T-helper 1 cell treated with Interleukin-12 subunit alpha and Interleukin-12 subunit beta and Interleukin-4 antibody, amounts not matched to agents 30 ng/mL and 1 ng/mL, for 36 hours (primary cell): ENCODE measurements at regions not wholly inside any gene's neighbourhood (a gene's known extent, or its start where the extent isn't known, plus 50 kb on each side); places are given as distances from the start of the nearest gene placed in this dataset.

Source experiments
- intact Hi-C: fragments of 100-400 bp; cut with micrococcal nuclease; formaldehyde crosslinking; loops from one replicate; pipeline ENCODE4 v1.15.1; 2024

DNA sequence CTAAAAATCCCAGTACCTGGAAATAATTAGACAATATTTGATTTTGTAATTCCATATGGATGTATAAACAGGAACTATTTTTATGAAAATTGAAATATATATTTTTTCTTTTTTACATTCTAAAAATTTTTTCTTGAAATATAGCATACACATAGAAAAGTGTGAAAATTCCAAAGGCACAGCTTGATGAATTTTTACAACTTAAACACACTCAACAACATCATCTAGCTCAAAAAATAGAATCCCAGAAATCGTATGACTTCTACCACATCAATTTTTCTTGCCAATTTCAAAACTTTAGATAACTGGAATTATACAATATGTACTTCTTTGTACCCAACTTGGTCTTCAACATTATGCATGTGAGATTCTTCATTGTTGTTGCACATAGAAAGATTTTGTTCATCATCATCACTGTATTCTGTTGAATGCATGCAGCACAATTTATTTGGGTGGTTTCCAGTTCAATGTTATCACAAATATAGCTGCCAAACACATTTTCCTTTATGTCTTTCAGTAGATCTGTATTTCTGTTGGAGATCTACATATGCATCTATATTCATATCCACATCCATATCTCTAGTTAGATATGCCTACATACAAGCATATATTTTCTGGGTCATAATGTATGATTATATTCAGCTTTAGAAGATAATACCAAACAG, 340.7 kb upstream of the SLIT2 start:
- intact Hi-C loops: loop anchor here (10.0 kb wide), 1 partner anchor 1284 kb away; no protein-coding TSS in a partner anchor

DNA sequence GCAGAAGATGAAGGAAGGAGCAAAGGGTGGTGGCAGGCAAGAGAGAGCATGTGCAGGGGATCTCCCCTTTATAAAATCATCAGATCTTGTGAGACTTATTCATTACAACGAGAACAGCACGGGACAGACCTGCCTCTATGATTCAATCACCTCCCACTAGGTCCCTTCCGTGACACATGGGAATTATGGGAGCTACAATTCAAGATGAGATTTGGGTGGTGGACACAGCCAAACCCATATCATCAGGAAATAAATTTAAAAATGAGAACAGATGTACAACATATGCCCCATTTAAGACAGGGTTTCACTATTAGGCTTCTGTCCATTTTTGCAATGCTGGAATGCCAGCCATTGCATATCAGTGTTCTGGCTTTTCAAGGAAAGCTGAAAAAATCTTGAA, 346.7 kb upstream of the SLIT2 start:
- intact Hi-C loops: no loop called here

DNA sequence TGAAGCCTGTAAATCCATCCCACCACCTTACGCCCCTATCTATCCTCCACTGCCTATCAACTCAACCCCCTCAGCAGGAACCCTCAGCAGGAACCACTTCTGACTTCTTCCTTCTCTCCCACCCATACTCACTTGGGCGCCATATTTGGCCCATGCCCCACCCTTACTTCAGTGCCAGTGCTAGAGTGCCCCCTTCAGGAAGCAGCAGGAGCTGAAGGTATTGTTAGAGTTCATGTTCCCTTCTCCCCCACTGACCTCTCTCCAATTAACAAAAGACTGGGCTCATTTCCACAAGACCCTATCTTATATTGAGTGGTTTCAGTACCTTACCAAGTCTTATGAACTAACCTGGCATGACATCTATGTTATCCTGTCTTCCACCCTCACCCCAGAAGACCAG, 363.1 kb upstream of the SLIT2 start:
- intact Hi-C loops: no loop called here

DNA sequence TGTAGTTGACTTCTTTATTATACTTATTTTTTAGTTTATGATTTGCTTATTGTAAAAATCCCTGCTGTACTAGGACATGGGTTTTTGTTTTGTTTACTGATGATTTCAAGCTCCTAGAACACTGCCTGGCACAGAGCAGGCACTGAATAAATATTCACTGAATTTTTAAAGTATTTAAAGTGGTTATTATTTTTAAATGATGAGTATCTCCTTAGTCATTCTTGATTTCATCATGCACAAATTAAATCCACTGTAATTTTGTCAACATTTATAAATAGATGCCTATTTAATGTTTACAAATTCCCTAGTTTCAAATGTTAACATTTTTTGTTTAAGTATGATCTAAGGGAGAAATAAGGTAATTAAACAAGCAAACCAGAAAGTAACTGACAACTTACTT, 367.9 kb upstream of the SLIT2 start:
- intact Hi-C loops: no loop called here

DNA sequence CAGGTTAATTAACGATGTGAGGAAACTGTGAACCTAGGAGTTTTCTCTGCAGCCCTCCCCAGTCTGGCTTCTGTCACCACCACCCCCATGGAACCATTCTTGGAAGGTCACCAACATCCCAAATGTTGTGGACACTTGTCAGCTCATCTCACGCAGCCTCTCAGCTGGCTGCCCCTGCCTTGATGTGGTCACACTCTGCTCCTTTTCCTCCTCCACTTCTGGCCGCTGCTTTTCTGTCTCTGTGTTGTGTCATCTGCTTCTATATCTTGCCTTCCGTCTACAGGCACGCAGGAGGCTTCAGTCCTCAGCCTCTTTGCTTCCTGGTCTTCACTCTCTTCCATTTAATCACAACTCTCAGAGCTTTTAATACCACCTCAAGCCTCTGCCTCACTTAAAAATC, 371.5 kb upstream of the SLIT2 start:
- intact Hi-C loops: no loop called here

DNA sequence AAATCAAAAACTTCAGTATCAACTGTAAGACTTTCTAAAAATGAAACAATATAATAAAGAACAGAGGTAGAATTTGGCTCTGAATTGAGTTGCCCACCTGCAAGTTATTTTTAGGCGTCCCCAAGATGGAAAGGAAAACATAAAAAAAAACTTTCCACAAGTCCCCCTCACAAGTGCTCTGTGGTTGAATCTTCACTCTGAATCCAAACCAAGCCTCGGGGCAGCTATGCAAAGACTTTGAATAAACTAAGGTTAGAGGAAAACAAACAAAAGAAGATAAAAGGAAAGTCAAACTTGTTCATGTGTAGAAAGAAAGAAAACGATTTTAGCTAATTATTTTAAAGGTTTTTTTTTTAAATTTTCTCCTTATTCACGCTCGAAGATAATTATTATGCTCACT, 372.4 kb upstream of the SLIT2 start:
- intact Hi-C loops: no loop called here

DNA sequence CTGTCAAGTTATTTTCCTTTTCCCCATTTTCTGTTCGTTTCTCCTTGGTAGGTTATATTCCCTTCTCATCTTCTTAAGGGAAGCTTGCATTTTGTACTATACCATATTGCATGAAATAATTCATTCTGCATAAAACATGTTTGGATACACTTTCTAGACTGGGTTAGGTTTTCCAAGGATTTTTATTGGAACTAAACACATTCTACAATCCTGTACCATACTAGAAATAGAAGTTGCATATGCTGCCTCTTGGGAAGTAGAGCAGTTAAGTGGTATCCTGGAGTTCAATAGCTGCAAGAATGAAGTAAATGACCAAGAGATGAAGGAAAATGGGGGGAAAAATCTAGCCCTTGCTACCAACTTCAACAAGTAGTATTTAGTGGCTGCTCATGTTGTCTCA, 393.7 kb upstream of the SLIT2 start:
- intact Hi-C loops: no loop called here

DNA sequence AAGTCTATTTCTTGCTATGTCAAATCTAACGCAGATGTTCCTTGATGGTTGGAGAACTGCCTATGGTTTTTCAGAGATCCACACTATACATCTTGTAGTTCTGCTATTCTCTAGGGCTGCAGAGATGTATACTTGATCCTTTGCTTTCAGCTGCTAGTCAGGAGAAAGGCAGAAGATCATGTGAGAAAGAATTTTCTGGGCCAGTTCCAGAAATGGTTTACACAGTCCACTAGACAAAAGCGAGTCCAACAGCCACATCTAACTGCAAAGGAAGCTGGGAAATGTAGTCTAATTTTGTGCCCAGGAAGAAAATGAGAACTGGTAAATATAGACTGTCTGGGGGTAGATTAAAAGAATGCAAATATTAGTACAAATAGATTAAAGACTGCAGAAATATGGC, 394.3 kb upstream of the SLIT2 start:
- intact Hi-C loops: no loop called here

DNA sequence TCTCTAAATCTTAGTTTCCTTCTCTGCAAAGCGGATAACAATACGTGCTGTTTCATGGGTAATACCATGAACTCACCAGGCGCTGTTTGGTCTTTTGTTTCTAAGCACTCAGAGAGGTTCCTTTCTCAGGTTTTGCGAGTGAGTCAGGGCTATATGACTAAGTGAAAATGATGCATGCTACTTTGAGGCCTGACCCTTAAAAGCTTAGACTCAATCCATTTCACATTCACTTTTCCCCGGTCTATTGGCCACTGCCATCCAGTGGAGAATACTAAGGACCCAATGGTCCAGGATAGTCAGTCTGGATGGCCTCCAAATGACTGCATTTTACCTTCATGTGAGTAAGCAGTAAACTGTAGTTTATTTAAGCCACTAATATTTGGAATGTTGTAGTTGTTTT, 400.8 kb upstream of the SLIT2 start:
- intact Hi-C loops: no loop called here

DNA sequence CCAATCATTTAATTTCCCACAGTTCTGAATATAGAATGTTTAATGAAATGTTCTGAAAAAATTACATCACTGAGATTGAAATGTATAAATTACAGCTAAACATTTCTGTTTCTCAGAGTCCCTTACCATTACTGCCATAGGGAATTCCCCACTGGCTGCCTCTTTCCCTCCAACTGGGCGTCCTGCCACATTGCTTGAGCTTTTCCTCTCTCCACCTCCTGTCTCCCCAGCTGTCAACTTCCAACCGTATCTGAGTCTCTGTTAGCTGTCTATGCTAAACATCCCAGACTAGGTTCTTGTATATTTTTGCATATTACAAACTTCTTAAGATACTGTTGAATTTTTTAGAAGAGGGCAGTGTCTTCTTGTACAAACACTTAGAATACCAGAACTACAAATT, 407.3 kb upstream of the SLIT2 start:
- intact Hi-C loops: no loop called here

DNA sequence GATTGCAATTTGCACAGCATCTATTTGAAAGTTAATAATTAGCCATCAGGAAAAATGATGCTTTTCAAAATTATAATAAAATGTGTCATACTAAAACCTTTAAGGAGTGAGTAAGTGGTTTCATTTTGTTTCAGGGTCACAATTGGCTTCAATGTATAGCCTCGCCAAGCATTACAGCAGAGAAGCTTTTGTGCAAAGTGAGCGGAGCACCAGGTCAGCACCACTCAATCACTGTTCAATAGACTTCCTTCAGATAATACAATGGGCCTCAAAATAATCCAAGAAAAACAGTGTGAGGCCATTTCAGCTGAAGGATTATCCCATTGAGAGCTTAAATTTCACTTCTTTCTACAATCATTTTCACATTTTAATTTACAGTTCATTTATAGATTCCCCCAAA, 409.2 kb upstream of the SLIT2 start:
- intact Hi-C loops: no loop called here

DNA sequence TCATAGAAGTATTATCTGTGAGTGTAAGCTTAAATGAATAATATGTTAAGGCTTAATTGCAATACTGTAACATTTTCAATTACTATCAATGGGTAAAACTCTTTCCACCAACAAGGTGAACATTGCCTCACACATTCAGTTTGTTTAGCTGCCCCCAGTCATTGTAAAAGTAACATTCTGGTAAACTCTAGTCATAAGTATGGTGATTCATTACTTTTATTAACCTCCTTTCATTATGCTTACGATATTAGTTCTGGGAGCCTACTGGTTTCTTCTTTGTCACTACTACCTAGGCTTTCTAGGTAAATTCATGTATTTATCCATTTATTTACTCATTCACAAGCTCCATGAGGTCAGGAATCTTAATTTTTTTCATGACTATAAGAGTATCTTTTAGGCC, 412.8 kb upstream of the SLIT2 start:
- intact Hi-C loops: no loop called here

DNA sequence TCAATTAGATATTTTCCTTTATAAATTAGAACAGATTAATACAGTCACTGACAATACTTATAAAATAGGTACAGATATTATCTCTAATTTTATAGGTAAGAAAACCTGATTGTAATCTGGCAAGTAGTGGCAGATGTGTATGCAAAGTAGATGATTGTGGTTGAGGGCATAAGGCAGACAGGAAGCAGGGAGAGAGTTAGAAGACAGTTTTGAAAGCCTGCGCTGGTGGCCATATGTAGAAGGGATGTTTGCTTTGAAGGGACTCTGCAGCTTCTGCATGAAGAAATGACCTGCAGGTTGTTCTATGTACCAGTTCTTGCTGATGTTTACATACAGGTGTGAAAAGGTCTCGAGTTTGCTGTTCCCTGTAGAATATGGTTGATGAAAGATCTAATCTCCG, 416.3 kb upstream of the SLIT2 start:
- intact Hi-C loops: no loop called here

DNA sequence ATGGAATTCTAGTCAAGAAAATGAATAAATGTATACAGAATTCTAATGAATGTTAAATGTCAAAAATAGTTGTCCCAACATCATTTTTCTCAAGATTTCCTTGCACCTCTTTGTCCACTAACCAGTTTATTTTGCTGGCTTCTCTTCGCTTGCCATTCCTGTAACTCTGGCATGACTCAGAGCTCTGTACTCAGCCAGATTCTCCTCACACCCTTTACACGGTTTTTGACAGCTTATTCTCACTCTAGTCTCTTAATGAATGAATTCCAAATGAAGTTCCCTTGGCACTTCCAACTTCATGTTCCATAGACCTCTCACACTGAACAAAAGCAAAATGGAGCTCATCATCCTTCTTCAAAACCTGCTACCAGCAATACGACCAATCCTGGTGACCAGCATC, 419.3 kb upstream of the SLIT2 start:
- intact Hi-C loops: no loop called here

DNA sequence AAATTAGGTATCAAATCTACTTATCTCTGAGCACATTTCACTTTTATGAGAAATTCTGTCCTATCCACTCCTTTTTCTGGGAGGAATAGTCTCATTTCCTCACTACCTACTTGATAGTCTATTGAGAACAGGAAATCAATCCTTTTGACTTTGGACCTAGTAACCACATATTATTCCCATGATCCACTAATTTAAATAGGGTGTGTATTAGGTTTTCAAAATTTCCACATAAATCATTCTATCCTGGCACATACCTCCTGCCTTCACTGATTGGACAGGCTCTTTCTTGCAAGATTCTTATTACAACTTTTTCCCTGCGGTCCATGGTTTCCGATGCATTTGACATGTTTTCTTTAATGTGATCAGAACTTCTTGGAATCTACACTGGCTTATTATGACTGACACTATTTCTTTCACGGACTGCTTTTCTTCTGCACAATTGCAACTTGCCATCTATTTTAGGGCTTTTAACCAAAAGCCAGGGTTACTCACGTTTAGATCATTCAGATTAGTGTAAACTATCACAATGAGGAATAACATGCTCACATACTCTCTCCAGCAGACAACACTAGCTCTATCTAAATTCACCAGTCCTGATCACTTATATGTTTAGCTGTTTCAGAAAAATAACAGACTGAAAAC, 419.9 kb upstream of the SLIT2 start:
- intact Hi-C loops: no loop called here

DNA sequence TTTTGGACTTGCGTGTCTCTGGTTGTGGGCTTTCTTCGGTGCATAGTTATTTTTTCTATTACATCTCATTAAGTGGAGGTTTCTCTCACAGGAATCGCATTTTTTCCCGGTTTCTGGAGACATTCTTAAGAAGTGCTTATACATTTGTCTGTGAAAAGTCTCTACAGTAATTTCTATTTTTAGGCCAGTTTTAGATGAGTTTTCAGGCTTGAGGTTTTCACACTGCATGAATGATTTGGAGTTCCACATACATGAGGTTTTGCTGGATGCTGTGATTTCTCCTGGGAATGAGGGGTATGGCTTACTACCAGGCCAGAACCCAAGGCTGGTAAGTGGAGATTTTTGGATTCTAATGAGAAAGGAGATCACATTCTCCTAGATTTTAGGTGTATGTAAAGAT, 422.6 kb upstream of the SLIT2 start:
- intact Hi-C loops: no loop called here

DNA sequence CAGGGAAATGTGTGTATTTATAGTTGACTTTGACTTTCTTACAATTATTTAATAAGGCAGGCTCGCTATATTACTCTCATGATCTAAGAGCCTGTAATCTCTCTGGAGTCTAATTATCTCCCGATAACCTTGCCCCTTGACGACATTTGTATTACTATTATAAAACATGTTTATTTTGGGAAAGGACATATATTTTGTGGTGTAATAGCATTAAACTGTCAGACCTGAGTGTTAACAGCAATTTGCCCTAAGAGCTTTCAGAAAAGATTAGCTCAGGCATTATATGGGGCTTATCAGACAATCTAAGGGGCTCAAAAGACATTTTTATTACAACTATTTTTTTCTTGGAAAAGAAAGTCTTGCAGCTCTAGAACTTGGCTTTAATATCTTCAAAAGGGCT, 427.9 kb upstream of the SLIT2 start:
- intact Hi-C loops: no loop called here

DNA sequence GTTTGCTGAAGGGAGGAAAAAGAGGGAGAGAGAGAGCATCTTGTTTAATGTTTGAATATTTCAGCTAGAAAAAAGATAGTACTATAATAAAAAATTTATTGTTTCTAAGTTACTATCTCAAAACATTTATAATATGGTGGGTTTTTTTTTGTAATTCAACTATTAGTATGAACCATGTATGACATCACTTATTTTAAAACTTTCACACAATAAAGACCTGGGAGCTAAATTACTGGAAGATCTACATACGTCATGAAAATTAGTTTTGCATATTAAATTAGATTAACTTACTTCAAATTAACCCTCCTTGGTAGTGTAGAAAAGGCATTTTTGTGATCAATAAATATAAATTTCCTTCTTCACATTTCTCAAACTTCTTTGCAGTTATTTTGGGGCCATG, 432.0 kb upstream of the SLIT2 start:
- intact Hi-C loops: no loop called here

DNA sequence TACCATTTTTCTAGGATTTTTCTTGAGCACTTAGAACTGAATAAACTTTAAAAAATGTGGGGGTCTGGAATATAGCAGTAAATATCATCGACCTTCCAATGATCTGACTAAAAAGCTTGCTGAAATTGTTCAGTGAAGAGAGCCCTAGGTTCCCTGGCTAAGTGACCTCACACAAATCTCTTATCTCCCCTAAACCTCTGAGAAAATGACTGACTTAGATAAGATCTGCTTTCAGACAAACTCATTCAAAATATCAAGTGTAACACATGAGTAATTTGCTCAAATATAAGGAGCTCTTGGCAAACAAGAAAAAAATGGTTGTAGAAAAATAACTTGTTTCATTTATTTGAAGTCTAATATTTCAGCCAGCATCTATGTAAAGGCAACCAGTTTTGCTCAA, 441.7 kb upstream of the SLIT2 start:
- intact Hi-C loops: no loop called here

DNA sequence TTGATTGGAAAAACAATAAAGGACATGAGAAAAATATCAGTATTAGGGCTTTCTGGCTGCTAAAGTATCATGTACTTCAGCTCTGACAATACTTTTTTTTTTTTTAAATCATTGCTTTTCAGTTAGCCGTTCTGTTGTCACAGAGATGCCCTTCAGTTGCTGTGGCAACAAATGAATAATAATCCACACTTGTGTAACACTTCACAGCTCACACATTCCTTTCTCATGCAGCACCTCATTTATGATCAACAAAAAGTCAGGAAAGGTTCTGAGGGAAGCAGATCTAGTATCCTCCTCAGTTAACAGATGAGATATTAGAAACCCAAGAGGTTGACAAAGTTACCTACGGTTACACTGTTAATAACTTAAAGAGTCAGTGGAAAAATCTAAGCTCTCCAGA, 444.2 kb upstream of the SLIT2 start:
- intact Hi-C loops: no loop called here

DNA sequence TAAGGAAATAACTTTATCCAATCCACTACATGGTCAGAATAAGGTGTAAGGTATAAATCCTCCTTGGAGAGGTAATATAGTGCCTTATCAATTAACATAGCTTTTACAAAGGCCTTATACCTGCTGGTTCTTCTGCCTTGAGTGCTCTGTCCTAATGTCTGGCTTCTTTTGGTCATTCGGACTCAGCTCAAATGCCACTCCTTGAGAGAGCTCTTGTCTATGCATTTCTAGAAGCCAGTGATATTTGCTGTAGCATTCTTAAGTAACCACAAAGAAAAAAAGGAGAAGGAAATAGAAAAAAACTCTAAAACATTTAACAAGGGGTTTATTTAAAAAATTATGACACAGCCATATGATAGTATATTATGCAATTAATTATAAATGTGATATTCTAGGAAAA, 444.8 kb upstream of the SLIT2 start:
- intact Hi-C loops: no loop called here

DNA sequence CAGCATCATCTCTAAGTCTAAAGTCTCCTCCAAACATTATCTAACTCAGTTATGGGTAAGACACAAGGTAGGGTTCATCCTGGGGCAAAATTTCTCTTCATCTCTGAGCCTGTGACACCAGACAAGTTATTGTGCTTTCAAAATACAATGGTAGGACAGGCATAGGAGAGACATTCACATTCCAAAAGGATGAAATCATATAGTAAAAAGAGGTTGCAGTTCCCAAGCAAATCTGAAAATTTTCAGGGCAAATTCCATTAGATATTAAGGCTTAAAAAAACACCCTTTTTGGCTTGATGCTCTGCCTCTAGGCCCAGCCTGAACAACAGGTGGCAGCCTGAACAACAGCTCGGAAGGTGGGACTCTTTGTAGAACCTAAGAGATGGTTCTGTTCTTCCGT, 448.3 kb upstream of the SLIT2 start:
- intact Hi-C loops: no loop called here

DNA sequence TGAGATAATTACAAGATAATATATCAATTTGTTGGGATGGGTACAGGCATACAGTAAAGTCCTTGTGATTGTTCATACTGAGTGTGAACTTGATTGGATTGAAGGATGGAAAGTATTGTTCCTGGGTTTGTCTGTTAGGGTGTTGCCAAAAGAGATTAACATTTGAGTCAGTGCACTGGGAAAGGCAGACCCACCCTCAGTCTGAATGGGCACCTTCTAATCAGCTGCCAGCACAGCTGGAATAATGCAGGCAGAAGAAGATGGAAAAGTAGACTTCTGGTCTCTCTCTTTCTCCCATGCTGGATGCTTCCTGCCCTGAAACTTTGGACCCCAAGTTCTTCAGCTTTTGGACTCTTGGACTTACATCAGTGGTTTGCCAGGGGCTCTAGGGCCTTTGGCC, 457.9 kb upstream of the SLIT2 start:
- intact Hi-C loops: no loop called here
